SK-N-SH treated with all-trans-retinoic acid at 6 μM for 48 hours (cell line): ENCODE measurements at regions not wholly inside any gene's neighbourhood (a gene's known extent, or its start where the extent isn't known, plus 50 kb on each side); places are given as distances from the start of the nearest gene placed in this dataset.

Experiments
- ARNTL ChIP-seq: fragments of 450-650 bp; formaldehyde crosslinking; IDR thresholded peaks from 2 replicates; pipeline ENCODE4 v1.5.0; 2020; ENCODE audit warnings: low read depth, mild to moderate bottlenecking, moderate library complexity, borderline replicate concordance
- BACH2 ChIP-seq: fragments of 250-450 bp; sonication (Bioruptor Pico); IDR thresholded peaks from 2 replicates; pipeline ENCODE4 v1.9.0; 2021; ENCODE audit warnings: mild to moderate bottlenecking, borderline replicate concordance
- CREB5 ChIP-seq: fragments of 250-450 bp; sonication (Bioruptor Pico); IDR thresholded peaks from 2 replicates; pipeline ENCODE4 v1.5.1; 2020; ENCODE audit warnings: low read depth, mild to moderate bottlenecking, moderate library complexity
- CSRNP3 ChIP-seq: fragments of 250-450 bp; sonication (Bioruptor Pico); IDR thresholded peaks from 2 replicates; pipeline ENCODE4 v1.5.1; 2021; ENCODE audit warnings: mild to moderate bottlenecking, moderate library complexity
- ESRRG ChIP-seq: fragments of 250-450 bp; sonication (Bioruptor Pico); IDR thresholded peaks from 2 replicates; pipeline ENCODE4 v1.6.1; 2021; ENCODE audit warnings: mild to moderate bottlenecking
- GLIS3 ChIP-seq: fragments of 250-450 bp; sonication (Bioruptor Pico); IDR thresholded peaks from 2 replicates; pipeline ENCODE4 v1.5.0; 2020; ENCODE audit warnings: mild to moderate bottlenecking, moderate library complexity
- ISL1 ChIP-seq: fragments of 250-450 bp; sonication (Bioruptor Pico); IDR thresholded peaks from 2 replicates; pipeline ENCODE4 v2.1.2; 2022; ENCODE audit warnings: mild to moderate bottlenecking, moderate library complexity
- POU6F1 ChIP-seq: fragments of 250-450 bp; sonication (Bioruptor Pico); IDR thresholded peaks from 2 replicates; pipeline ENCODE4 v1.8.0; 2021; ENCODE audit warnings: low read depth, mild to moderate bottlenecking, moderate library complexity, borderline replicate concordance
- PPARA ChIP-seq: fragments of 250-450 bp; sonication (Bioruptor Pico); IDR thresholded peaks from 2 replicates; pipeline ENCODE4 v1.5.0; 2020; ENCODE audit warnings: mild to moderate bottlenecking, borderline replicate concordance
- RARB ChIP-seq: fragments of 250-450 bp; sonication (Bioruptor Pico); IDR thresholded peaks from 2 replicates; pipeline ENCODE4 v1.8.0; 2021; ENCODE audit warnings: mild to moderate bottlenecking, moderate library complexity
- TSHZ2 ChIP-seq: fragments of 250-450 bp; sonication (Bioruptor Pico); IDR thresholded peaks from 2 replicates; pipeline ENCODE4 v1.5.0; 2020; ENCODE audit warnings: mild to moderate bottlenecking, moderate library complexity
- ZC3H10 ChIP-seq: fragments of 250-450 bp; sonication (Bioruptor Pico); IDR thresholded peaks from 2 replicates; pipeline ENCODE4 v1.5.1; 2021; ENCODE audit warnings: mild to moderate bottlenecking, moderate library complexity
- ZFP3 ChIP-seq: fragments of 250-450 bp; sonication (Bioruptor Pico); IDR thresholded peaks from 2 replicates; pipeline ENCODE4 v1.5.0; 2020; ENCODE audit warnings: mild to moderate bottlenecking, moderate library complexity
- ZNF565 ChIP-seq: fragments of 450-650 bp; formaldehyde crosslinking; conservative IDR thresholded peaks from 2 replicates; pipeline ENCODE4 v1.5.0; 2020; ENCODE audit warnings: low read depth, mild to moderate bottlenecking, moderate library complexity

GRCh38 chr11:97356144-97356543, 966.3 kb downstream of the JRKL start:
- no peak for TF ChIP-seq CSRNP3 (CRISPR knock-in tag)
- no peak for TF ChIP-seq ARNTL (CRISPR knock-in tag)
- TF ChIP-seq ESRRG (CRISPR knock-in tag): no peak
- TF ChIP-seq ZNF565: no peak
- TF ChIP-seq PPARA (CRISPR knock-in tag): no peak
- TF ChIP-seq CREB5 (CRISPR knock-in tag): no peak
- no peak for TF ChIP-seq ZFP3 (CRISPR knock-in tag)
- TF ChIP-seq GLIS3 (CRISPR knock-in tag): no peak
- no peak for TF ChIP-seq RARB (CRISPR knock-in tag)
- no peak for TF ChIP-seq POU6F1
- TF ChIP-seq ZC3H10 (CRISPR knock-in tag): no peak
- no peak for TF ChIP-seq ISL1 (CRISPR knock-in tag)
- no peak for TF ChIP-seq BACH2 (CRISPR knock-in tag)
- no peak for TF ChIP-seq TSHZ2 (CRISPR knock-in tag)
